T-helper 2 cell treated with Interferon-gamma antibody and Interleukin-4, amounts not matched to agents 100 ng/mL and 5 ng/mL, for 36 hours (primary cell): ENCODE measurements at regions not wholly inside any gene's neighbourhood (a gene's known extent, or its start where the extent isn't known, plus 50 kb on each side); places are given as distances from the start of the nearest gene placed in this dataset.
"Not testable (repeated sequence)": the region's sequence is repeated elsewhere in the genome, so short reads cannot be mapped to it uniquely, and the experiment has no call there.

Experiments
- intact Hi-C: fragments of 100-400 bp; cut with micrococcal nuclease; formaldehyde crosslinking; loops from one replicate; pipeline ENCODE4 v1.15.1; 2023

- intact Hi-C loops, result no loop called here
Observed at GRCh38 chr12:127934409-127934808, 332.6 kb upstream of the TMEM132C start.

DNA sequence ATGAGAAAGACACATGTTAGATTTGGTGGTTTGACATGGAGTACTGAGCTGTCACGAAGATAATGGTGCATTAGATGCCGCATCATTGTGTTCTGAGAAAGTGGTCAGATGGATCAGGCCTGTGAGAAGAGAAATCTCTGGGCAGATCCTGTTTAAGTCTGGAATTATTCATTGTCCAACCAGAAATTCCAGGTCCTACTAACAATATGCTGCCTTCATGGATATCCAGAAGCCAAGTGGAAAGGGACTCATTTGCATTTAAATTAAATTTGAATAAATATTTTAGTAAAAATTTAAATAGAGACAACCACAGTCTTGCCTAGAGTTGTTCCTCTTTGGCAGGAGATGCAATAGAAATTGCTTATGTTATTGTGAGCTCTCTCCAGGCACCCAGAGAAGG is 330.5 kb upstream of the TMEM132C start:
- intact Hi-C loops, result no loop called here

GRCh38 chr12:127941332-127941731 is 325.6 kb upstream of the TMEM132C start:
- intact Hi-C loops, result no loop called here

DNA sequence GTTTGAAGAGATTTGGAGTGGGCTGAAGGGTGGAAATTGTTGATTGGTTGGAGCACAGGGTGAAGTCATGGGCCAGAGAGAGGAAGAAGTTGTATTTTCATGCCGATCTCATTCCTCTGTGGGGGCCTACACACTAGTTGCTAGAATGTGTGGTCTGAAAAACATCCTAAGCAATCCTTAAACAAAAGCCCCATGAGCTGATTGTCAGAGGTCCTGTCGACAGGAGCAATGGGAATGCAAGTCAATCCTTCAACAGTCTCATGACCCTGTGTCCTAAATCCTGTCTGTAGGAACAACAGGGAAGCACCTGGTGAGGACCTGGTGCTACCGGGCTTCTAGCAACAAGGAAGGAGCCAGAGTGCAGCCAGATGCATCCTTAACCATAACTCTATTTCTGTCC is 324.0 kb upstream of the TMEM132C start:
- intact Hi-C loops, result no loop called here

DNA sequence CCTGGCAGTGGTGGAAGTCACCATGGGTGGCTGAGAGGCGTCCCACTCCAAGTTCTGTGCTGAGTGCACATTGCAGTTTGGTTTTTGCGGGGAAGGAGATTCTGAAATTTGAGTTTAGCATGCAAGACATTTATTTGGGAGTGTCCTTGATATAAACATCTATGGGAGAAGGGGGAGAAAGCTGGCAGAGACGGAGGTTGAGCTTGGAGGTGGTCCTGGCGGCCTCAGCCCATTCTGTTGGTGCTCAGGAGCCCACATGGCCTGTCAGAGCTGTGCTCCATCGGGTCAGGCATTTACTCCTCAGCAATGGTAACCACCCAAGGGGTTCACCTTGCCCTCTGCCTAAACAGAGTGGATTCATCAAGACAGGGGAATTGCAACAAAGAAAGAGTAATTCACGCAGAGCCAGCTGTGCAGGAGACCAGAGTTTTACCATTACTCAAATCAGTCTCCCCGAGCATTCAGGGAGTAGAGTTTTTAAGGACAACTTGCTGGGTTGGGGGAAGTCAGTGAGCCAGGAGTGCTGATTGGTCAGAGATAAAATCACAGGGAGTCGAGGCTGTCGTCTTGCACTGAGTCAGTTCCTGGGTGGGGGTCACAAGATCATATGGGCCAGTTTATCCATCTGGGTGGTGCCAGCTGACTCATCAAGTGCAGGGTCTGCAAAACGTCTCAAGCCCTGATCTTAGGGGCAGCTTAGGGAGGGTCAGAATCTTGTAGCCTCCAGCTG is 323.3 kb upstream of the TMEM132C start:
- intact Hi-C loops, result no loop called here

- intact Hi-C loops, result no loop called here
Observed at GRCh38 chr12:127944211-127944899, 322.6 kb upstream of the TMEM132C start.

DNA sequence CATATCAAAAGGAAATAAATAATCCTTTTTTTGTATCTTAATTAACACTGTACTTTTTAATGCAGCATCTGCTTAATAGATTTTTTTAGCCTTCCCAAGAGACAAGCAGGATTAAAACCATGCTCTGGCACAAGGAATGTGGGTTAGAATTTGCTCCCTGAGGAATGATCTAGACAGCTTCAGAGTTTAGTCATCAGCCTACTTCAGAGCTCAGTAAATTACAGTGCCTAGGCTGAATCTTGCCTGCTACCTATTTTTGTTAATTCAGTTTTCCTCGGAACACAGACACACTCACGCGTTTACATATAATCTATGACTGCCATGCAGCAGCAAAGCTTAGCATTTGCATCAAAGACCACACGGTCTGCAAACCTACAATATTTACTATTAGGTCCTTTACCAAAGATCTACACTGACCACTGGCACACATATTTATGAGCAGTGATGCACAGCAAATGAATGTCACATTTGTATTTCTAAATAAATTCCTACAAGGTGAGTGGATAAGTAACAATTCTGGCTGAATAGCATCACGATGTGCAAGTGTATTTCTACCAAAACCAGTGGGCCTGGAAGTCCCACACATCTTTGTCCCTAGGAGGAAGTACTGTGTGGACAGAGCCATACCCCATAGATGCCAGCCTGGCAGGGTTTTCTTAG is 309.8 kb upstream of the TMEM132C start:
- intact Hi-C loops, result no loop called here

- intact Hi-C loops, result no loop called here
Observed at GRCh38 chr12:127962303-127962702, 304.7 kb upstream of the TMEM132C start.

- intact Hi-C loops, result no loop called here
Observed at GRCh38 chr12:127963933-127964332, 303.0 kb upstream of the TMEM132C start.

GRCh38 chr12:127964717-127965116 is 302.3 kb upstream of the TMEM132C start:
- intact Hi-C loops, result no loop called here

- intact Hi-C loops, result no loop called here
Observed at GRCh38 chr12:127966331-127966730, 300.6 kb upstream of the TMEM132C start.

- intact Hi-C loops, result no loop called here
Observed at GRCh38 chr12:127970491-127970890, 296.5 kb upstream of the TMEM132C start.

- intact Hi-C loops, result no loop called here
Observed at GRCh38 chr12:127980585-127980984, 286.4 kb upstream of the TMEM132C start.

DNA sequence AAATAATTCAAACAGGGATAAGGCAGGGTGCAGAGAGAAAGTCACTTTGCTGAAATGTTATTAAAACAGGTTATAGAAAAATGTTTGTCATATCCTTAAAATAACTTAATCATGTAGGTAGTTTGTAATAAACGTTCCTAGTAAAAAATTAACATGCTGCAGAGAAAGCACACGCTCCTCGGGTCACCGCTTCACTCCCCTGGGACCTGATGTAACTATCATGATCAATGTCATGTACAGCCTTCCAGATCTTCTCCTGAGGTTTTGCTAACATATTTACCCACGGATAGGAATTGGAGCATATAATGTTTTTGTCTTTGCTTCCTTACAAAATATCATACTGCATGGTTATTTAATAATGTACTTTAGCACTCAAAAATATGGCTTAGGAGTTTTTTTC is 285.1 kb upstream of the TMEM132C start:
- intact Hi-C loops, result no loop called here

DNA sequence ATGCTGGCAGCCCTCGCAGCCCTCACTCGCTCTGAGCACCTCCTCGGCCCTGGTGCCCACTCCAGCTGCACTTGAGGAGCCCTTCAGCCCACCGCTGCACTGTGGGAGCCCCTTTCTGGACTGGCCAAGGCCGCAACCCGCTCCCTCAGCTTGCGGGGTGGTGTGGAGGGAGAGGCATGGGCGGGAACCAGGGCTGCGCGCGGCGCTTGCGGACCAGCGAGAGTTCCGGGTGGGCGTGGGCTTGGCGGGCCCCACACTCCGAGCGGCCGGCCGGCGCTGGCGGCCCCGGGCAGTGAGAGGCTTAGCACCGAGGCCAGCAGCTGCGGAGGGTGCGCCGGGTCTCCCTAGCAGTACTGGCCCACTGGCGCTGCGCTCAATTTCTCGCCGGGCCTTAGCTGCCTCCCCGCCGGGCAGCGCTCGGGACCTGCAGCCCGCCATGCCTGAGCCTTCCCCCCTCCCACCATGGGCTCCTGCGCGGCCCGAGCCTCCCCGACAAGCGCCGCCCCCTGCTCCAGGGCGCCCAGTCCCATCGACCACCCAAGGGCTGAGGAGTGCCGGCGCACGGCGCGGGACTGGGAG is 283.7 kb upstream of the TMEM132C start:
- intact Hi-C loops, result not testable (repeated sequence)

- intact Hi-C loops, result no loop called here
Observed at GRCh38 chr12:127984386-127985055, 282.4 kb upstream of the TMEM132C start.

DNA sequence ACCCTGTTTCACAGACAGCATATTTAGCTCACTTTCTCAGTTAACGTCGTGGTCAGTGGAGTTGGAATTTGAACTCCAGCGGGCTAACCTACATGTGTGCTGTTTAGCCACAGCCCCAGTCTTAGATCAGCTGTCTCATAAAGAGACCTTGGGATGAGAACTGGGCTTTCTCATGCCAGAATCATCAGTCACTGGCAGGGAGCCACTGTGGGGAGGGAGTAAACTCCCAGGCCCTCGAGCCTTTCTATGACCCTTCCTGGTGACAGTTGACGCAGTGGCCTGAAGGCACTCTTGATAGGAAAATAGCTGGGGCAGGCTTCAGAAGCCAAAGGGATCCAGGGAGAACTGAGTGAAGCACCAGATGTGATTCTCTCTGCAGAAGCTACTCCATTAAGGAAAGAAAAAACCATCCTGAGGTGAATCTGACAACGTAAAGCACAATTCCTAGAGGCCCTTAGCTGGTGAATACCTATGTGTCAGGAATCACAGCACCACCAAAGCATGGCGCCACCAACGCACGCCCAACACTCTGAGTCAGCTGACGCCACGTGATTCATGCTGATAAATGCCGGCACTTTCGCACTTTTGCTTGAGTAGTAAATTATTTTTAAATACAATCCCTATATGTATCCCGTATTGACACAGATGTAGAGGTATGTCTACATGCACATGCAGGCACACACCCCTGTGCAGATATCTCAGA is 279.6 kb upstream of the TMEM132C start:
- intact Hi-C loops, result no loop called here

GRCh38 chr12:127991485-127991884 is 275.5 kb upstream of the TMEM132C start:
- intact Hi-C loops, result no loop called here

DNA sequence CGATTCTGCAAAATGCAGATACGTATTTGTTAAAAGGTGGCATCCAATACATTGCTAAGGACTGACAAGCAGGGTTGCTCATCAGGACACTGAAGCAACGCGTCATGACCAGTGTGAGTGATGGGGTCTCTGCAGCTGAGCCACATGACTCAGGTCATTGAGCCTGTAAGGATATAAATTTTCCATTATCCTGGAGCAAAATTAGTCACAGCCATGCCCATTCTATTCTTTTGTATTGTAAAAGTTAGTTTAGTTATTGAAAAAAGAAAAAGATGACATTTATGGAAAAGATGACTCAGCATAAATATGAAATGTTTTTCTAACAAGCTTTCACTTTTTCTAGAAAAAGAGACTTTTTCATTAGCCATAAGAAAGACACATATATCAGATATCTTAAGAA is 268.0 kb upstream of the TMEM132C start:
- intact Hi-C loops, result no loop called here

GRCh38 chr12:128004383-128004938 is 262.5 kb upstream of the TMEM132C start:
- intact Hi-C loops, result no loop called here

DNA sequence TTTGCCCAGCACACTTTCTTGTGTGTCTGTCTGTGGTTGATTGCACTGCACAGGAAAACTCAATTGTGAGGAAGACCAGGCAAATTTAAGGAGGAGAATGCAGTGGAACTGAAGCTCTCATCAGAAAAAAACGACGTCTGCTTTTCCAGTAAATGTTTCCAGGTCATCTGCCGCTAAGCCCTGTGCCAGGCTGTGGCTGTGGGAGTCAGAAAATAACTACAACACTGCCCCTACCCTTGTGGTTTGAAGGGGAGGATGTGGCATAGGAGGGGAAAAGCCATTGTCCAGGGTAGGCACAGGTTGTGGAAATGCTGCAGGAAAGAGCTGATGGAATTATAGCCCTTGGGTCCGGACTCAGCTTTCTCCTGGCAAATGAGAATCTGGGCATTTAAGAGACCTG is 259.7 kb upstream of the TMEM132C start:
- intact Hi-C loops, result no loop called here
